ENCODE measurements at regions not wholly inside any gene's neighbourhood (a gene's known extent, or its start where the extent isn't known, plus 50 kb on each side); places are given as distances from the start of the nearest gene placed in this dataset.

DNA sequence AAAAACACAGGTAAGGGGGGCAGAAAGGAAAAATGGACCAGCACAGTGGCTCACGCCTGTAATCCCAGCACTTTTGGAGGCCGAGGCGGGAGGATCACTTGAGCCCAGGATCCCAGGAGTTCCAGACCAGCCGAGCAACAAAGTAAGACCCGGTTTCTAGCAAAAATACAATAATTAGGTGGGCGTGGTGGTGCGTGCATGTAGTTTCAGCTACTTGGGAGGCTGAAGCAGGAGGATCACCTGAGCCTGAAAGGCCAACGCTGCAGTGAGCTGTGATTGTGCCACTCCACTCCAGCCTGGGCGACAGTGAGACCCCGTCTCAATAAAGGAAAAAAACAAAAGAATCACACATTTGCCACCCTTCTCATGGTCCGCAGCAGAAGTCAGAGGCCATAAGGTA, 519.4 kb downstream of the BRD1 start:
- peak; percentile 28 for DNase-seq
- WGBS, 5 donors = 87 to 93% (median 90%) methylated on average over 11 of the region's 11 CpGs
- intact Hi-C loops (cut with DNase I; ENCODE audit: low total_unique reads) = no loop called here

DNA sequence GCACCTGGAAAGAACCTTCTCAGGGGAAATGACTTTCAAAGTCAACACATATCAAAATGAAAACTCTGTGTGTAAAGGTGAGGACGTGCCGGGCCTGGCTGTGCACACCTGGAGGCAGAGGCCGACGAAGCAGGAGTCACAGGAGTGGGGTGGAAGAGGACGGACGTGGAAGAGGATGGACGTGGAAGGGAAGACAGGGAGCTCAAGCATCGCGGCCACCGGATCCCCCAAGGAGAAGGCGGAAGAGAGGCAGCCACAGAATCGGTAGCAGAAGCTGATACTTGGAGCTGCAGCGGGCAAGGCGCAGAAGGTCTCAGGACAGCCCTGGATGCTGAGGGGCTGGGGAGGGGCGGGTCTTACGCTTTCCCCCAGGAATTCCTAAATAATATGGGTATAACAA, 519.8 kb downstream of the BRD1 start:
- Histone ChIP-seq H3K9me3 (no peaks in the 10 kb centered on the region), H3K27me3 (replicated peaks in 1 of 7) (peaks cover 0 to 72% (median 19%) of the 10 kb centered on the region in 7 donors), H3K4me1 (peaks cover 0 to 7% (median 2%) of the 10 kb centered on the region in 6 donors), H3K36me3 (no peaks in the 10 kb centered on the region), H3K27ac (no peak overlapping the region), H3K4me3 (no peak overlapping the region)
- peak; percentile 67 for DNase-seq
- TF ChIP-seq POLR2A (IDR thresholded peaks at IDR 0.05) (no peak), POLR2AphosphoS5 (IDR thresholded peaks at IDR 0.05) (no peak)
- TF ChIP-seq, protein P1, sequence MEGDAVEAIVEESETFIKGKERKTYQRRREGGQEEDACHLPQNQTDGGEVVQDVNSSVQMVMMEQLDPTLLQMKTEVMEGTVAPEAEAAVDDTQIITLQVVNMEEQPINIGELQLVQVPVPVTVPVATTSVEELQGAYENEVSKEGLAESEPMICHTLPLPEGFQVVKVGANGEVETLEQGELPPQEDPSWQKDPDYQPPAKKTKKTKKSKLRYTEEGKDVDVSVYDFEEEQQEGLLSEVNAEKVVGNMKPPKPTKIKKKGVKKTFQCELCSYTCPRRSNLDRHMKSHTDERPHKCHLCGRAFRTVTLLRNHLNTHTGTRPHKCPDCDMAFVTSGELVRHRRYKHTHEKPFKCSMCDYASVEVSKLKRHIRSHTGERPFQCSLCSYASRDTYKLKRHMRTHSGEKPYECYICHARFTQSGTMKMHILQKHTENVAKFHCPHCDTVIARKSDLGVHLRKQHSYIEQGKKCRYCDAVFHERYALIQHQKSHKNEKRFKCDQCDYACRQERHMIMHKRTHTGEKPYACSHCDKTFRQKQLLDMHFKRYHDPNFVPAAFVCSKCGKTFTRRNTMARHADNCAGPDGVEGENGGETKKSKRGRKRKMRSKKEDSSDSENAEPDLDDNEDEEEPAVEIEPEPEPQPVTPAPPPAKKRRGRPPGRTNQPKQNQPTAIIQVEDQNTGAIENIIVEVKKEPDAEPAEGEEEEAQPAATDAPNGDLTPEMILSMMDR (IDR thresholded peaks at IDR 0.05 in 8 of 11, conservative IDR thresholded peaks at IDR 0.05 in 3 of 11) = no peak
- 79 to 90% (median 85%) methylated on average over 16 of the region's 16 CpGs for WGBS, 5 donors
- intact Hi-C loops (cut with DNase I; ENCODE audit: low total_unique reads) = no loop called here

More for the DNA sequence above, 519.4 kb downstream of the BRD1 start:
- peaks cover 0 to 7% (median 2%) of the 10 kb centered on the region in 6 donors for H3K4me1 ChIP-seq
- H3K27ac ChIP-seq = no peak overlapping the region
- H3K36me3 ChIP-seq = no peaks in the 10 kb centered on the region
- H3K9me3 ChIP-seq = no peaks in the 10 kb centered on the region
- H3K27me3 ChIP-seq (replicated peaks in 1 of 7) = peaks cover 0 to 68% (median 19%) of the 10 kb centered on the region in 7 donors
- TF ChIP-seq, protein P1 (IDR thresholded peaks at IDR 0.05 in 8 of 11, conservative IDR thresholded peaks at IDR 0.05 in 3 of 11) = no peak
- H3K4me3 ChIP-seq = no peak overlapping the region

DNA sequence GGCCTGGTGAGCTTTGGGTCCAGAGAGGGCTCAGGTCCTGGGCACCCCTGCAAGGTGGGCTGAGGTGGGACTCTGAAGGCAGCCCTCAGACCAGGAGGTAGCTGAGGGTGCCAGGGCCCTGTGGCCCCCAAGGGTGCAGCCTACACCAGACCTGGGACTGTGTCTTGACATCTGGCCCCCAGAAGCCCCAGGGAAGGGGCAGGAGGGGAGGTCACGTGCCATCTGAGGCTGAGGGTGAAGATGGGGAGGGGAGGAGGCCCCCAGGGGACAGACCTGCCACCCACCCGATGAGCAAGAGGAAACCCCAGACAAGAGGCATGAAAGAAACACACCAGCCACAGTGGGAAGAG, 520.2 kb downstream of the BRD1 start:
- Histone ChIP-seq H3K27ac (no peak overlapping the region), H3K4me1 (peaks cover 0 to 7% (median 2%) of the 10 kb centered on the region in 6 donors), H3K9me3 (no peaks in the 10 kb centered on the region), H3K27me3 (replicated peaks in 1 of 7) (peaks cover 0 to 70% (median 19%) of the 10 kb centered on the region in 7 donors), H3K36me3 (no peaks in the 10 kb centered on the region), H3K4me3 (no peak overlapping the region)
- intact Hi-C loops (cut with DNase I; ENCODE audit: low total_unique reads) = no loop called here
- 39 to 60% (median 51%) methylated on average over 2 of the region's 2 CpGs for WGBS, 5 donors
- TF ChIP-seq POLR2A (IDR thresholded peaks at IDR 0.05) (no peak), POLR2AphosphoS5 (IDR thresholded peaks at IDR 0.05) (no peak)
- DNase-seq = no peak

DNA sequence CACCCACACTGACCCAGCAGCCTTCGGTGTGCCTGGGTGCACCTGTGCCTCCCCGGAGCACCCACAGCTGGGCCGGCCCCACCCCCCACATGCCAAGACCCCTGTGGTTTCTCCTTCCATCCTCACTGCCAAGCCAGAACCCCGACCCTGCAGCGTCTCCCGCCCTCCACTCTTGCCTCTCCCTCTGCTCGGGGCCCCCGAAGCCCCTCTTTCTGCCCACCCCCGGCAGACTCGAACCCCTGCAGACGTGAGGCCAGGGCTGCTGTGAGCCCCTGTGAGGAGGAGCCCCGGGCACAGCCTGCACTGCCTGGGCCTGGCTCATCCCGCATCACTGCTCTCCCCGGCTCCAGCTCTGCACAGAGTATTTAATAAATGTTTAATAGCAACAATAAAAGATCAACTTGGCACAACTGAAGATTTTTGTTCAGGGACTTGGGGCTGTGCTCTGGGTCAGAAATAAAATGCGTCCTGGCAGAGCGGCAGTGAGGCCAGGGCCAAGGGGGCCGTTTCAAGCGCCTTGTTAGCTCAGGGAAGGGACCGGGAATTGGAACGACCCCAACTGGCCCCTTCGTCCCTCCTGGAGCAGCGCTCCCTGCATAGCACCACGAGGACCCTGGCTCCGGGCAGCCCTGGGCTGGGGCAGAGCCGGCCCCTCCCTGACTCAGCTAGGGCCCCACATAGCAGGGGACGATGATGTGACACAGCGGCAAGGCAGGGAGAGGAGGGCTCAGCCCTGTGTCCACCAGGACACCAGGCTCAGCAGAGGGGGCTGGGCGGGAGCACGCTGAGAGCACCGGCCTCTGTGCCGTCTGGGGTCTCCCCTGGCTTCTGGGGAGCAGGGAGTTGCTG, 520.8 kb downstream of the BRD1 start:
- TF ChIP-seq POLR2AphosphoS5 (IDR thresholded peaks at IDR 0.05) = no peak
- TF ChIP-seq, protein P1 (IDR thresholded peaks at IDR 0.05 in 8 of 11, conservative IDR thresholded peaks at IDR 0.05 in 3 of 11) = no peak
- TF ChIP-seq POLR2A (IDR thresholded peaks at IDR 0.05) = no peak
- Histone ChIP-seq H3K27me3 (replicated peaks in 1 of 7) (peaks cover 0 to 68% (median 19%) of the 10 kb centered on the region in 7 donors), H3K4me3 (no peak overlapping the region), H3K9me3 (no peaks in the 10 kb centered on the region), H3K4me1 (peaks cover 0 to 7% (median 2%) of the 10 kb centered on the region in 6 donors), H3K27ac (no peak overlapping the region), H3K36me3 (no peaks in the 10 kb centered on the region)
- peak; percentile 42 for DNase-seq
- intact Hi-C loops (cut with DNase I; ENCODE audit: low total_unique reads) = no loop called here
- WGBS, 5 donors = 77 to 83% (median 82%) methylated on average over 28 to 31 of the region's 31 CpGs

Data from spleen (tissue), 11 donors.